K562 (cell line): ENCODE measurements at regions not wholly inside any gene's neighbourhood (a gene's known extent, or its start where the extent isn't known, plus 50 kb on each side); places are given as distances from the start of the nearest gene placed in this dataset.

Experiments
- CEBPG ChIP-seq, 3 experiments: fragments of 200-800 bp in 1 of 3; sonication (Bioruptor generic) in 1 of 3; sonication (generic) in 1 of 3; formaldehyde crosslinking in 1 of 3; IDR thresholded peaks in 2 of 3; conservative IDR thresholded peaks in 1 of 3; 2 replicates each; pipeline versions ENCODE4 v1.6.1 to v1.8.0; 2016 to 2022; ENCODE audit warnings: missing compliant biosample characterization in 2 of 3, missing genetic modification characterization in 2 of 3, mild to moderate bottlenecking in 1 of 3, missing genetic modification reagents in 1 of 3
- CHCHD3 ChIP-seq: fragments of 250-450 bp; sonication (Bioruptor Pico); IDR thresholded peaks from 2 replicates; pipeline ENCODE4 v2.1.2; 2022; ENCODE audit warnings: mild to moderate bottlenecking
- GABPA ChIP-seq: fragments of 200-800 bp; sonication (Bioruptor generic); conservative IDR thresholded peaks from 2 replicates; pipeline ENCODE4 v1.6.1; 2016; ENCODE audit warnings: low read depth, missing genetic modification characterization, missing compliant biosample characterization
- GATA2 ChIP-seq: sonication (generic); formaldehyde crosslinking; IDR thresholded peaks from 2 replicates; pipeline ENCODE4 v1.4.0; 2020; ENCODE audit warnings: mild to moderate bottlenecking, missing genetic modification reagents
- SRF ChIP-seq, 2 experiments: fragments of 250-450, 450-650 bp in 1 of 2; sonication (Bioruptor Pico) in 1 of 2; sonication (generic) in 1 of 2; formaldehyde crosslinking; IDR thresholded peaks; 2 replicates each; pipeline versions ENCODE4 v1.5.0 to v1.5.1; 2020 to 2022; ENCODE audit warnings: mild to moderate bottlenecking in 1 of 2, missing genetic modification reagents in 1 of 2
- TBP ChIP-seq: optimal IDR thresholded peaks from 2 replicates; pipeline ENCODE3; 2011; ENCODE audit warnings: low read depth, low read length, improper control_type of control experiment
- ZNF384 ChIP-seq: IDR thresholded peaks from 2 replicates; pipeline ENCODE4 v1.6.1; 2012; ENCODE audit warnings: low read depth, low read length, improper control_type of control experiment
- ZNF77 ChIP-seq: fragments of 250-450 bp; sonication (Bioruptor Pico); IDR thresholded peaks from 2 replicates; pipeline ENCODE4 v1.5.0; 2020
- TF ChIP-seq, protein P1 (sequence below): sonication (generic); formaldehyde crosslinking; IDR thresholded peaks from 2 replicates; pipeline ENCODE4 v1.8.0; 2022; ENCODE audit warnings: mild to moderate bottlenecking, missing genetic modification reagents
- TF ChIP-seq, protein P2 (sequence below): IDR thresholded peaks from 2 replicates; pipeline ENCODE4 v1.6.1; 2012; ENCODE audit warnings: low read depth, low read length, improper control_type of control experiment, borderline replicate concordance
- TF ChIP-seq, protein P3 (sequence below): fragments of 200-800 bp; sonication (Bioruptor generic); IDR thresholded peaks from 2 replicates; pipeline ENCODE4 v1.6.1; 2016; ENCODE audit warnings: missing genetic modification characterization, missing compliant biosample characterization

DNA sequence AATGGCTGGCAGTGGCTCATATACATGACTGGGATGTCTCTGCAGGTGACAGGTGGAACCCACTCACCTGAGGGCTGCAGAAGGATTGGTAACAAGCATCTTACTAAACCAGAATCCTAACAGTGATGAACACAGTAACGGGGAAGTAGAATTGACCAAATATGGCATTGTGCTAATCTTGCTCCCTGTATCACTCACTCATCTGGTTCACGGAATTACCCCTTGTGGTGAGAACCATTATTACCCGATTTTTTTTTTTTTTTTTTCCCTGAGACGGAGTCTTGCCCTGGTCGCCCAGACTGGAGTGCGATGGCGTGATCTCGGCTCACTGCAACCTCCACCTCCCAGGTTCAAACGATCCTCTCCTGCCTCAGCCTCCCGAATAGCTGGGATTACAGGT is 69.5 kb downstream of the PTPRS start (continued):
- peak; percentile 93 for TF ChIP-seq ZNF384
- TF ChIP-seq, protein P1, sequence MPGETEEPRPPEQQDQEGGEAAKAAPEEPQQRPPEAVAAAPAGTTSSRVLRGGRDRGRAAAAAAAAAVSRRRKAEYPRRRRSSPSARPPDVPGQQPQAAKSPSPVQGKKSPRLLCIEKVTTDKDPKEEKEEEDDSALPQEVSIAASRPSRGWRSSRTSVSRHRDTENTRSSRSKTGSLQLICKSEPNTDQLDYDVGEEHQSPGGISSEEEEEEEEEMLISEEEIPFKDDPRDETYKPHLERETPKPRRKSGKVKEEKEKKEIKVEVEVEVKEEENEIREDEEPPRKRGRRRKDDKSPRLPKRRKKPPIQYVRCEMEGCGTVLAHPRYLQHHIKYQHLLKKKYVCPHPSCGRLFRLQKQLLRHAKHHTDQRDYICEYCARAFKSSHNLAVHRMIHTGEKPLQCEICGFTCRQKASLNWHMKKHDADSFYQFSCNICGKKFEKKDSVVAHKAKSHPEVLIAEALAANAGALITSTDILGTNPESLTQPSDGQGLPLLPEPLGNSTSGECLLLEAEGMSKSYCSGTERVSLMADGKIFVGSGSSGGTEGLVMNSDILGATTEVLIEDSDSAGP (CRISPR knock-in tag): no peak
- TF ChIP-seq GATA2: peak; percentile 38; the same call in 1 of the 2 replicates
- TF ChIP-seq ZNF77: no peak
- TF ChIP-seq CHCHD3: no peak
- TF ChIP-seq GABPA (tag): no peak
- TF ChIP-seq, protein P2, sequence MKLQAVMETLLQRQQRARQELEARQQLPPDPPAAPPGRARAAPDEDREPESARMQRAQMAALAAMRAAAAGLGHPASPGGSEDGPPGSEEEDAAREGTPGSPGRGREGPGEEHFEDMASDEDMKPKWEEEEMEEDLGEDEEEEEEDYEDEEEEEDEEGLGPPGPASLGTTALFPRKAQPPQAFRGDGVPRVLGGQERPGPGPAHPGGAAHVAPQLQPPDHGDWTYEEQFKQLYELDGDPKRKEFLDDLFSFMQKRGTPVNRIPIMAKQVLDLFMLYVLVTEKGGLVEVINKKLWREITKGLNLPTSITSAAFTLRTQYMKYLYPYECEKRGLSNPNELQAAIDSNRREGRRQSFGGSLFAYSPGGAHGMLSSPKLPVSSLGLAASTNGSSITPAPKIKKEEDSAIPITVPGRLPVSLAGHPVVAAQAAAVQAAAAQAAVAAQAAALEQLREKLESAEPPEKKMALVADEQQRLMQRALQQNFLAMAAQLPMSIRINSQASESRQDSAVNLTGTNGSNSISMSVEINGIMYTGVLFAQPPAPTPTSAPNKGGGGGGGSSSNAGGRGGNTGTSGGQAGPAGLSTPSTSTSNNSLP: no peak
- TF ChIP-seq, protein P3, sequence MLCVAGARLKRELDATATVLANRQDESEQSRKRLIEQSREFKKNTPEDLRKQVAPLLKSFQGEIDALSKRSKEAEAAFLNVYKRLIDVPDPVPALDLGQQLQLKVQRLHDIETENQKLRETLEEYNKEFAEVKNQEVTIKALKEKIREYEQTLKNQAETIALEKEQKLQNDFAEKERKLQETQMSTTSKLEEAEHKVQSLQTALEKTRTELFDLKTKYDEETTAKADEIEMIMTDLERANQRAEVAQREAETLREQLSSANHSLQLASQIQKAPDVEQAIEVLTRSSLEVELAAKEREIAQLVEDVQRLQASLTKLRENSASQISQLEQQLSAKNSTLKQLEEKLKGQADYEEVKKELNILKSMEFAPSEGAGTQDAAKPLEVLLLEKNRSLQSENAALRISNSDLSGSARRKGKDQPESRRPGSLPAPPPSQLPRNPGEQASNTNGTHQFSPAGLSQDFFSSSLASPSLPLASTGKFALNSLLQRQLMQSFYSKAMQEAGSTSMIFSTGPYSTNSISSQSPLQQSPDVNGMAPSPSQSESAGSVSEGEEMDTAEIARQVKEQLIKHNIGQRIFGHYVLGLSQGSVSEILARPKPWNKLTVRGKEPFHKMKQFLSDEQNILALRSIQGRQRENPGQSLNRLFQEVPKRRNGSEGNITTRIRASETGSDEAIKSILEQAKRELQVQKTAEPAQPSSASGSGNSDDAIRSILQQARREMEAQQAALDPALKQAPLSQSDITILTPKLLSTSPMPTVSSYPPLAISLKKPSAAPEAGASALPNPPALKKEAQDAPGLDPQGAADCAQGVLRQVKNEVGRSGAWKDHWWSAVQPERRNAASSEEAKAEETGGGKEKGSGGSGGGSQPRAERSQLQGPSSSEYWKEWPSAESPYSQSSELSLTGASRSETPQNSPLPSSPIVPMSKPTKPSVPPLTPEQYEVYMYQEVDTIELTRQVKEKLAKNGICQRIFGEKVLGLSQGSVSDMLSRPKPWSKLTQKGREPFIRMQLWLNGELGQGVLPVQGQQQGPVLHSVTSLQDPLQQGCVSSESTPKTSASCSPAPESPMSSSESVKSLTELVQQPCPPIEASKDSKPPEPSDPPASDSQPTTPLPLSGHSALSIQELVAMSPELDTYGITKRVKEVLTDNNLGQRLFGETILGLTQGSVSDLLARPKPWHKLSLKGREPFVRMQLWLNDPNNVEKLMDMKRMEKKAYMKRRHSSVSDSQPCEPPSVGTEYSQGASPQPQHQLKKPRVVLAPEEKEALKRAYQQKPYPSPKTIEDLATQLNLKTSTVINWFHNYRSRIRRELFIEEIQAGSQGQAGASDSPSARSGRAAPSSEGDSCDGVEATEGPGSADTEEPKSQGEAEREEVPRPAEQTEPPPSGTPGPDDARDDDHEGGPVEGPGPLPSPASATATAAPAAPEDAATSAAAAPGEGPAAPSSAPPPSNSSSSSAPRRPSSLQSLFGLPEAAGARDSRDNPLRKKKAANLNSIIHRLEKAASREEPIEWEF (CRISPR knock-in tag): no peak
- TF ChIP-seq CEBPG (CRISPR knock-in tag; IDR thresholded peaks at IDR 0.05): no peak
- no peak for TF ChIP-seq CEBPG (tag; conservative IDR thresholded peaks at IDR 0.05 in 1 of 2, IDR thresholded peaks at IDR 0.05 in 1 of 2)
- TF ChIP-seq SRF (CRISPR knock-in tag; IDR thresholded peaks at IDR 0.05): peak; percentile 83 to 98
- no peak for TF ChIP-seq TBP
- TF ChIP-seq, all 486 proteins: peak for 4
